ENCODE measurements at regions not wholly inside any gene's neighbourhood (a gene's known extent, or its start where the extent isn't known, plus 50 kb on each side); places are given as distances from the start of the nearest gene placed in this dataset.
"Not testable (repeated sequence)": the region's sequence is repeated elsewhere in the genome, so short reads cannot be mapped to it uniquely, and the experiment has no call there.

DNA sequence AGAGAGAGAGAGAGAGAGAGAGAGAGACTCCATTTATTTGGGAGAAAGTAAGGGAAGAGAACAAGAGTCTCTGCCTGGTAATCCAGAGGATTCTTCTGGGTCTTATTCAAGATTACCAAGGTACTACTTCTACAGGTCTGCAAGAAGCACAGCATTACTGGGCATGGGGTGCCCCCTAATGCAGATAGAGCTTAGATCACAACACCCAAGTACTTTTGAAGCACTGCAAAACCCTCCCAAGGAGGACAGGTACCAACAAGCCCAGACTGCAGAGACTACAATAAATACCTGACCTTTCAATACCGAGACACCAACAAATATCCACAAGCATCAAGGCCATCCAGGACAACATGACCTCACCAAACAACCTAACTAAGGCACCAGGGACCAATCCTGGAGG is 94.7 kb upstream of the PHF24 start:
- H3K27ac ChIP-seq (ENCODE audit: low read length) = no peak overlapping the region
- 78% methylated on average over 1 of the region's 1 CpG for WGBS

GRCh38 chr9:34862836-34863235 is 95.2 kb upstream of the PHF24 start:
- DNase-seq (no peak), ATAC-seq (no peak)
- Histone ChIP-seq H3K27ac (ENCODE audit: low read length) (no peak overlapping the region), H3K4me3 (ENCODE audit: low read length) (no peak overlapping the region), H3K9me3 (ENCODE audit: control insufficient read depth, low read length) (peaks cover 5% of the 10 kb centered on the region), H3K27me3 (ENCODE audit: control insufficient read depth, insufficient read depth) (no peaks in the 10 kb centered on the region), H3K4me1 (ENCODE audit: control insufficient read depth, insufficient read depth, low read length) (no peaks in the 10 kb centered on the region)
- intact Hi-C loops (cut with DNase I) = no loop called here

More for the DNA sequence above, 94.7 kb upstream of the PHF24 start:
- Histone ChIP-seq H3K4me3 (ENCODE audit: low read length) (no peak overlapping the region), H3K4me1 (ENCODE audit: control insufficient read depth, insufficient read depth, low read length) (no peaks in the 10 kb centered on the region), H3K27me3 (ENCODE audit: control insufficient read depth, insufficient read depth) (no peaks in the 10 kb centered on the region), H3K9me3 (ENCODE audit: control insufficient read depth, low read length) (peaks cover 3% of the 10 kb centered on the region)
- ATAC-seq = no peak
- intact Hi-C loops (cut with DNase I) = no loop called here
- no peak for DNase-seq

DNA sequence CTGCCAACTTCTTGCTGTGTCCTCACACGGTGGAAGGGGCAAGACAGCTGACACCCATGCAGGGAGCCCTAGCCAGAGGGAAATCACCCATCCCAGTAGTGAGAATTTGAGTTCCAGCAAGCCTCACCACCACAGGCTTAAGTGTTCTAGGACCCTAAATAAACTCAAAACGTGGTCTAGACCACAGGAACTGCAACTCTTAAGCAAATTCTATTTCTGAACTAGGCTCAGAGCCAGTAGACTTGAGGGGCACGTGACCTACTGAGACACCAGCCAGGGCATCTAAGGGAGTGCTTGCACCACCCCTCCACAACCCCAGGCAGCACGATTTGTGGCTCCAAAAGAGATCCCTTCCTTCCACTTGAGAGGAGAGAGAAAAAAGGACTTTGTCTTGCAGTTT is 96.0 kb upstream of the PHF24 start:
- 26% methylated on average over 4 of the region's 4 CpGs for WGBS
- ATAC-seq (no peak), DNase-seq (no peak)
- no peak overlapping the region for H3K27ac ChIP-seq (ENCODE audit: low read length)
- H3K27me3 ChIP-seq (ENCODE audit: control insufficient read depth, insufficient read depth) = no peaks in the 10 kb centered on the region
- H3K9me3 ChIP-seq (ENCODE audit: control insufficient read depth, low read length) = peaks cover 5% of the 10 kb centered on the region
- intact Hi-C loops (cut with DNase I) = no loop called here
- H3K4me3 ChIP-seq (ENCODE audit: low read length) = no peak overlapping the region
- no peaks in the 10 kb centered on the region for H3K4me1 ChIP-seq (ENCODE audit: control insufficient read depth, insufficient read depth, low read length)

- intact Hi-C loops (cut with DNase I); H3K4me3 ChIP-seq (ENCODE audit: low read length); DNase-seq; ATAC-seq; H3K27me3 ChIP-seq (ENCODE audit: control insufficient read depth, insufficient read depth); H3K9me3 ChIP-seq (ENCODE audit: control insufficient read depth, low read length); H3K27ac ChIP-seq (ENCODE audit: low read length); H3K4me1 ChIP-seq (ENCODE audit: control insufficient read depth, insufficient read depth, low read length): not testable (repeated sequence)
Measured at GRCh38 chr9:34855016-34855415, 103.1 kb upstream of the PHF24 start.

DNA sequence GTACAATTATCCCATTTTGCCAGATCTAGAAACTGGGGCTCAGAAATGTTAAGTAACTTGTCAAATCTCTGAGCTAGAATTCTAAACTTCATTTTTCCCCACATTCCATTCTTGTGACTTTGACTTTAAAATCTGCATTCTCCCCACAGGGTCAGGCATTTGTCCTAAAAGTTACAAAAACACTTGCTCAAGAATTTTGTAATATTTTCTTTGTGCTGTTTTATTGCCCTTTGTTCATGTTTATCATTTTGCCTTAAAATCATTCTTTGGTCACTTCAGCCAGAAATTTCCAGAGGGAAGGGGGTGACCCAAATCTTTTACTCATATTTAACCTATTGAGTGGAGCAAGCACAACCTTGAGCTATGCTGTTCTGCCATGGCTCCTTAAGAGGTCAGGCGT is 120.1 kb upstream of the CCL21 start:
- Histone ChIP-seq H3K27ac (ENCODE audit: low read length) (no peak overlapping the region), H3K27me3 (ENCODE audit: control insufficient read depth, insufficient read depth) (no peaks in the 10 kb centered on the region), H3K9me3 (ENCODE audit: control insufficient read depth, low read length) (no peaks in the 10 kb centered on the region), H3K4me1 (ENCODE audit: control insufficient read depth, insufficient read depth, low read length) (no peaks in the 10 kb centered on the region), H3K4me3 (ENCODE audit: low read length) (no peak overlapping the region)
- no peak for ATAC-seq
- intact Hi-C loops (cut with DNase I) = no loop called here
- no peak for DNase-seq
- WGBS = 84% methylated on average over 1 of the region's 1 CpG

DNA sequence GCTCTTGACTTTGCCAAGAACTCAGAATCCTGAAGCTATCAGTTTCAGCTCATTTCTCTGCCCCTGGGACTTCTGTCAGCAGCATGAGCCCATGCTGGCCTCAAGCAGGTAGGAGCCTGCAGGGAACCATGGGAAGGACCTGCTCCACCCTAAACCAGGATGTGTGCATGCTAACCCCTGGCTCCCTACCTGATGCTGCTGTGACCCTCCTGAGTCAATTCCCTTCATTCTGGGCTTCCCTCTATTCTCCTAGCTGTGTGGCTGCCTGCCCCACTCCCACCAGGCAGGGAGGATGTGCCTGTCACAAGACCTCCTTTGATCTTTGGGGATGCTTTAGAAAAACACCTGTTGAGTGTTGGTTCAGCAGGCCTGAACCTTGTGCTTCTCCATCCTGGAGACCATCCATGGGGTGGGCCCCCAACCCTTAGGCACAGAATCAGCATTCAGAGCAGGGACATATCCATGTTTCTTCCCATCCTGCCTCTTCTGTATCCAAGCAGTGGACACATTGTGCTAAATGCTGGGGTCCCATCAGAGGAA is 117.1 kb upstream of the CCL21 start:
- intact Hi-C loops (cut with DNase I) = no loop called here
- ATAC-seq (no peak), DNase-seq (no peak)
- no peaks in the 10 kb centered on the region for H3K27me3 ChIP-seq (ENCODE audit: control insufficient read depth, insufficient read depth)
- no peak overlapping the region for H3K27ac ChIP-seq (ENCODE audit: low read length)
- H3K4me1 ChIP-seq (ENCODE audit: control insufficient read depth, insufficient read depth, low read length) = no peaks in the 10 kb centered on the region
- no peaks in the 10 kb centered on the region for H3K9me3 ChIP-seq (ENCODE audit: control insufficient read depth, low read length)
- no peak overlapping the region for H3K4me3 ChIP-seq (ENCODE audit: low read length)

GRCh38 chr9:34825775-34826174 is 115.8 kb upstream of the CCL21 start:
- no peak overlapping the region for H3K4me3 ChIP-seq (ENCODE audit: low read length)
- no peak for ATAC-seq
- DNase-seq = peak in 1 of 3 donors; percentile 11

GRCh38 chr9:34823778-34824177 is 113.8 kb upstream of the CCL21 start:
- intact Hi-C loops (cut with DNase I) = no loop called here
- H3K27ac ChIP-seq (ENCODE audit: low read length) = no peak overlapping the region
- no peak overlapping the region for H3K4me3 ChIP-seq (ENCODE audit: low read length)
- no peaks in the 10 kb centered on the region for H3K4me1 ChIP-seq (ENCODE audit: control insufficient read depth, insufficient read depth, low read length)
- no peak for ATAC-seq
- no peaks in the 10 kb centered on the region for H3K27me3 ChIP-seq (ENCODE audit: control insufficient read depth, insufficient read depth)
- no peaks in the 10 kb centered on the region for H3K9me3 ChIP-seq (ENCODE audit: control insufficient read depth, low read length)
- no peak for DNase-seq
- WGBS = 72% methylated on average over 4 of the region's 4 CpGs

More at GRCh38 chr9:34825775-34826174, 115.8 kb upstream of the CCL21 start:
- no peak overlapping the region for H3K27ac ChIP-seq (ENCODE audit: low read length)
- intact Hi-C loops (cut with DNase I) = no loop called here
- H3K27me3 ChIP-seq (ENCODE audit: control insufficient read depth, insufficient read depth) = no peaks in the 10 kb centered on the region
- no peaks in the 10 kb centered on the region for H3K9me3 ChIP-seq (ENCODE audit: control insufficient read depth, low read length)
- no peaks in the 10 kb centered on the region for H3K4me1 ChIP-seq (ENCODE audit: control insufficient read depth, insufficient read depth, low read length)
- 35% methylated on average over 4 of the region's 4 CpGs for WGBS

DNA sequence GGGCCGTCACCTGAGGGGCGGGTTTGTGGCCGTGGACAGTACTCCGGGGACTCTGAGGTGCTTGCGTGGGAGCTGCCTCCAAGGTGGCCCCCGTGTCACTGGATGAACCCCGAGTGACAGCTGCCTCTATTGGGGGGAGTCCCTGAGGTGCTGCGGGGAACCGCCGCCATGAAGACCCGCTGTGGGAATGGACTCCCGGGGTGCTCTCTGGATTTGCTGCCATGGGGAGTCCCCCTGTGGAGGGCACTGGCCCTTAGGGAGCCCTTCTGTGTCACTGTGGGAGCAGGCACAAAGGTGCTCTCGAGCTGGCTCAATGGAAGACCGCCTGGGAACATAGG is 100.2 kb upstream of the CCL21 start:
- DNase-seq (peak in 1 of 3 donors; percentile 33), ATAC-seq (no peak)
- no peak overlapping the region for H3K4me3 ChIP-seq (ENCODE audit: low read length)
- no peaks in the 10 kb centered on the region for H3K27me3 ChIP-seq (ENCODE audit: control insufficient read depth, insufficient read depth)
- H3K9me3 ChIP-seq (ENCODE audit: control insufficient read depth, low read length) = peaks cover 2% of the 10 kb centered on the region
- H3K27ac ChIP-seq (ENCODE audit: low read length) = no peak overlapping the region
- H3K4me1 ChIP-seq (ENCODE audit: control insufficient read depth, insufficient read depth, low read length) = peaks cover 3% of the 10 kb centered on the region
- intact Hi-C loops (cut with DNase I) = no loop called here
- WGBS = 64% methylated on average over 14 of the region's 14 CpGs

DNA sequence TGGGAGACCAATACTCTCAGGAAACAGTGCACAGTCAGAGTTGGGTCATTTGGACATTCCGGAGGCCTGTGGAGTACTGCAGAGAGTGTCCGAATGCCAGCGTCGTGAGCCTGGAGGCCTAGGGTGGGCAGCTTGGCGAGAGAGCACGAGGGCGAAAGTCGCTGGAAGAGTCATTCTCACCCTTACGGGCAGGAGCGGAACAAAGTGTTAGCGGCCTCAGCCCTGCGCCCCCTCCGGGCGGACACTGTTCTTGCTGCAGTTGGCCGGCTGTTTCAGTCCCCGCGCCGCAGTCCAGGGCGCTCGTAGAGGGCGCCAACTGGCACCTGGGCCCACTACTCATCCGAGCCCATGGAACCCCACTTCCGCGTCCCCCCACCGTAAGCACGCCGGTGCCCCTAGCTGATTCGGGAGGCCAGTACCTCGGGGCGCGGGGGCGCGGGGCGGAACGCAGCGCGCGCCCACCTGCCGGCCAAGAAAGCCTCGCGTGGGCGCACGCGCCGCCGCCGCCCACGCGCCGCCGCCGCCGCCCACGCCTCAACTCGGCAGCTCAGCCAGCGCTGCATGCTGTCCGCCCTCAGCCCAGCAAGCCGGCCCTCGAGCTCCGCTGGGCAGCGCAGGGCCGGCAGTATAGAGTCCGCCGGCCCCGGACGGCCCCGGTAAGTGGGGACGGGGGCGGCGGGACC is 99.7 kb upstream of the CCL21 start:
- Histone ChIP-seq H3K27me3 (ENCODE audit: control insufficient read depth, insufficient read depth) (no peaks in the 10 kb centered on the region), H3K4me3 (ENCODE audit: low read length) (peak overlapping the region; percentile 43), H3K4me1 (ENCODE audit: control insufficient read depth, insufficient read depth, low read length) (peaks cover 3% of the 10 kb centered on the region), H3K27ac (ENCODE audit: low read length) (no peak overlapping the region), H3K9me3 (ENCODE audit: control insufficient read depth, low read length) (peaks cover 3% of the 10 kb centered on the region)
- intact Hi-C loops (cut with DNase I) = no loop called here
- peak; percentile 67 to 68 for ATAC-seq
- 10% methylated on average over 70 of the region's 70 CpGs for WGBS
- DNase-seq = peak; percentile 36 to 69 (median 61)

GRCh38 chr9:34802916-34803315 is 93.0 kb upstream of the CCL21 start:
- Histone ChIP-seq H3K27ac (ENCODE audit: low read length) (no peak overlapping the region), H3K9me3 (ENCODE audit: control insufficient read depth, low read length) (peaks cover 1% of the 10 kb centered on the region), H3K27me3 (ENCODE audit: control insufficient read depth, insufficient read depth) (no peaks in the 10 kb centered on the region), H3K4me1 (ENCODE audit: control insufficient read depth, insufficient read depth, low read length) (no peaks in the 10 kb centered on the region), H3K4me3 (ENCODE audit: low read length) (no peak overlapping the region)
- ATAC-seq (no peak), DNase-seq (no peak)
- 51% methylated on average over 2 of the region's 2 CpGs for WGBS
- intact Hi-C loops (cut with DNase I) = no loop called here

DNA sequence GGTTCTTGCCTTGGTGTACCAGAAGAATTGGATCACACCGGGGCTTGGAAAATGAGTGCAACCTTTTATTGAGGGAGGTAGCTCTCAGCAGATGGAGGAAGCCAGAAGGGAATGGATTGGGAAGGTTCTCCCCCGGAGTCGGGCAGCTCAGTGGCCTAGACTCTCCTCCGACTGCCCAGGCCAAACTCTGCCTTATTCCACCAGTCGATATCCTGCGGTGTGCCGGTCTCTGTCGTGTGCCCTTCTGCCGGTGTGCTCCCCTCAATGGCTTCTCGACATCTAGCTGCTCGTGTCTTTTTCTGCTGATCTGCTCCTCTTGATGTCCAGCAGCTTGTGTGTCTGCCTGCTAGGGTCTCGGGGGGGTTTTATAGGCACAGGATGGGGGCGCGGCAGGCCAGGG is 87.4 kb upstream of the CCL21 start:
- Histone ChIP-seq H3K9me3 (ENCODE audit: control insufficient read depth, low read length) (no peaks in the 10 kb centered on the region), H3K4me3 (ENCODE audit: low read length) (no peak overlapping the region), H3K27me3 (ENCODE audit: control insufficient read depth, insufficient read depth) (no peaks in the 10 kb centered on the region), H3K27ac (ENCODE audit: low read length) (no peak overlapping the region), H3K4me1 (ENCODE audit: control insufficient read depth, insufficient read depth, low read length) (no peaks in the 10 kb centered on the region)
- 79% methylated on average over 14 of the region's 14 CpGs for WGBS
- intact Hi-C loops (cut with DNase I) = no loop called here
- no peak for ATAC-seq
- DNase-seq = no peak
